ENCODE measurements at regions not wholly inside any gene's neighbourhood (a gene's known extent, or its start where the extent isn't known, plus 50 kb on each side); places are given as distances from the start of the nearest gene placed in this dataset.

GRCh38 chr11:98110030-98110429 is 910.7 kb upstream of the CNTN5 start:
- no peak for TF ChIP-seq CTCF (IDR thresholded peaks at IDR 0.05)
- no peak for TF ChIP-seq EZH2phosphoT487 (IDR thresholded peaks at IDR 0.05)
